ENCODE measurements at regions not wholly inside any gene's neighbourhood (a gene's known extent, or its start where the extent isn't known, plus 50 kb on each side); places are given as distances from the start of the nearest gene placed in this dataset.

DNA sequence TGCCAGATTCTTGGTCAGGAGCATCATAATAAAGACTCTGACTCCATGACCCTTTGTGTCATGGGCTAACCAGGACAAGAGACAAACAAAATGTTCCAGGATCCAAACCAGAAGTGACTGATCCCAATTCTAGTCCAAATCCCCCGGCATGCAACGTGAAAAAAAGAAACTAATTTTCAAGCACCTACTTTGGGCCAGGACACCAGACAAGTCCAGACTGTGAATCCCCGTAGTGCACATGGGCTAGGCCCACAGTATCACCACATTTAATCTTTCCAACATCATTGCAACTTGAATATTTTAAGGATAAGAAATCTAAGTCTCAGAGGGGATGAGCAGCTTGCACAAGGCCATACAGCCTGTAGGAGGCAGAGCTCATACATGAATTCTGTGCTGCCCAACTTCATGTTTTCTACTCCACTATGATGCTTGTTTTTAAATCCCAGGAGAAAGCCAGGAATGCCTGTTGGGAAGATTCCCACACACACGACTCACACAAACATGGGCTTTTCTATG lies 365.7 kb downstream of the NPIPA8 start:
- TF ChIP-seq, protein P1, sequence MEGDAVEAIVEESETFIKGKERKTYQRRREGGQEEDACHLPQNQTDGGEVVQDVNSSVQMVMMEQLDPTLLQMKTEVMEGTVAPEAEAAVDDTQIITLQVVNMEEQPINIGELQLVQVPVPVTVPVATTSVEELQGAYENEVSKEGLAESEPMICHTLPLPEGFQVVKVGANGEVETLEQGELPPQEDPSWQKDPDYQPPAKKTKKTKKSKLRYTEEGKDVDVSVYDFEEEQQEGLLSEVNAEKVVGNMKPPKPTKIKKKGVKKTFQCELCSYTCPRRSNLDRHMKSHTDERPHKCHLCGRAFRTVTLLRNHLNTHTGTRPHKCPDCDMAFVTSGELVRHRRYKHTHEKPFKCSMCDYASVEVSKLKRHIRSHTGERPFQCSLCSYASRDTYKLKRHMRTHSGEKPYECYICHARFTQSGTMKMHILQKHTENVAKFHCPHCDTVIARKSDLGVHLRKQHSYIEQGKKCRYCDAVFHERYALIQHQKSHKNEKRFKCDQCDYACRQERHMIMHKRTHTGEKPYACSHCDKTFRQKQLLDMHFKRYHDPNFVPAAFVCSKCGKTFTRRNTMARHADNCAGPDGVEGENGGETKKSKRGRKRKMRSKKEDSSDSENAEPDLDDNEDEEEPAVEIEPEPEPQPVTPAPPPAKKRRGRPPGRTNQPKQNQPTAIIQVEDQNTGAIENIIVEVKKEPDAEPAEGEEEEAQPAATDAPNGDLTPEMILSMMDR (IDR thresholded peaks at IDR 0.05; ENCODE audit: low read length), result no peak
- no peak for TF ChIP-seq EZH2phosphoT487 (IDR thresholded peaks at IDR 0.05; ENCODE audit: low read length)

Data from MM.1S (cell line).